HPDE6-E6E7 (cell line): ENCODE measurements at regions not wholly inside any gene's neighbourhood (a gene's known extent, or its start where the extent isn't known, plus 50 kb on each side); places are given as distances from the start of the nearest gene placed in this dataset.

Experiments used
- DNase-seq: peaks from one replicate; pipeline ENCODE4 v3.0.0; 2011; ENCODE audit warnings: missing footprints; ENCODE audit errors: extremely low spot score

DNA sequence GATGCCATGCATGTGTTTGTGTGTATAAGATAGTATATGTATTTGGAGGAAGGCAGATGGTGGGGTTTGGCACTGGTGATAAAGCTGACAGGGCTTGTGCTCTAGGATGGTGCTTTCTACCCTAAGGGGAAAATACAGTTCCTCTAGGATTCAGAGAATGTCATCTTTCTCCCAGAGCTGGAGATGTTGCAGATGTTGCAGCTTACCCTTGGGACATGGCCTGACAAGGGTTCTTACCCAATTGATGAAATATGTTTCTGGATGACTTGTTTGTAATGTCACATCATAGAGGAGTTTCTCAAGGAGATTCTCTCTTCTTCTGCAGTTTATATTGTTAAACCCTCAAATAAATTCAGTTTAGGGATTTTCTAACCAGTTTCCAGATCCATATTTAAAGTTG, 52.5 kb upstream of the PITX2 start:
- DNase-seq: no peak

- no peak for DNase-seq
Measured at GRCh38 chr4:110676241-110676640, 53.4 kb upstream of the PITX2 start.

GRCh38 chr4:110678517-110679227, 55.8 kb upstream of the PITX2 start:
- no peak for DNase-seq

GRCh38 chr4:110680265-110680664, 57.4 kb upstream of the PITX2 start:
- DNase-seq: no peak

DNA sequence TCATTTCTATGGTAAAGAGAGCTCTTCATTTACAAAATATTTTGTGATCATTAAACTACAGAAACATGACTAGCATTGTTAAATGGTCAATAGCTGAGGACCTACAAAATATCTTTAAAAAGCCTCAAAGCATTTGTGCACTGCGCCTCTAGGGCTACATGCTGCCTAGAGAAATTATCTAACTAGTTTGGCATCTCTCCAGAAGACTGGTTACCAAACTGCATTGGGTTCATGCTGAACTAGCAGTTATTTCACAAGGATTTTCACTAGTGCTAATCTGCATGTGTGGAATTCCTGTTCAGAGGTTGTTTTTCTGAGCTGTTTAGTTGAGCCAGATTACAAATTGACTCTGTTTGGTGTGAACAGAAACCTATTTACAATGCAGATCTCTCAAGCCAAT, 58.5 kb upstream of the PITX2 start:
- no peak for DNase-seq

- no peak for DNase-seq
Measured at GRCh38 chr4:110682311-110682710, 59.4 kb upstream of the PITX2 start.

DNA sequence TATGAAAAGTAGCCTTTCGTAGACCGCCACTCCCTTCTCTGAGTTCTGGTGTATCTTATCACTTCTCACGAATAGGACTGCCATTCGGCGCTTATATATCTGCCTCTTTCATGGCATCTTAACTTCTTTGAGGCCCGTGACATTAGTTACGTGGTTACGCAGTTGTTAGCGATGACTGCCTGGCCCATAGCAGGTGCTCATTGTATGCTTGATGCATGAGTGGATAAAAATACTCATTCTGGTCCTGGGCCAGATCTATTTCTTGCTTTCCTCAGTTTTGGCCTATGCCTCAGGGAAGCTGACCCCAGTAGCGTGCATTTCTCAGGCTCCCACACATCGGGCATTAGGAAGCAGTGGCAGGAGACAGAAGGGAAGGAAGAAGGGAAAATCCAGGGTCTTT, 60.7 kb upstream of the PITX2 start:
- DNase-seq: no peak

DNA sequence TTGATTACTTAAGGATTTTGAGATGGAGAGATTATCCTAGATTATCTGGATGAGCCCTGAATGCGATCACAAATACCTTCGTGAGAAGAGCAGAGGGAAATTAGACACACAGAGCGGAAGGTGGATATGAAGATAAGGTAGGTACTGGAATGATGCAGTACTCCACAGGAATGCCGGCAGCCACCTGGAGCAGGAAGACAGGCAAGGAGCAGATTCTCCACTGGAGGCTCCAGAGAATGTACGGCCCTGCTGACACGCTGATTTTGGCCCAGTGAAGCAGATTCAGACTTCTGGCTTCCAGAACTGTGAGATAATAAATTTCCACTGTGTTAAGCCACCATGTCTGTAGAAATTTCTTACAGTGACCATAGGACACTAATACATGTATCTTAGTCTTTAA, 79.4 kb upstream of the PITX2 start:
- no peak for DNase-seq

DNA sequence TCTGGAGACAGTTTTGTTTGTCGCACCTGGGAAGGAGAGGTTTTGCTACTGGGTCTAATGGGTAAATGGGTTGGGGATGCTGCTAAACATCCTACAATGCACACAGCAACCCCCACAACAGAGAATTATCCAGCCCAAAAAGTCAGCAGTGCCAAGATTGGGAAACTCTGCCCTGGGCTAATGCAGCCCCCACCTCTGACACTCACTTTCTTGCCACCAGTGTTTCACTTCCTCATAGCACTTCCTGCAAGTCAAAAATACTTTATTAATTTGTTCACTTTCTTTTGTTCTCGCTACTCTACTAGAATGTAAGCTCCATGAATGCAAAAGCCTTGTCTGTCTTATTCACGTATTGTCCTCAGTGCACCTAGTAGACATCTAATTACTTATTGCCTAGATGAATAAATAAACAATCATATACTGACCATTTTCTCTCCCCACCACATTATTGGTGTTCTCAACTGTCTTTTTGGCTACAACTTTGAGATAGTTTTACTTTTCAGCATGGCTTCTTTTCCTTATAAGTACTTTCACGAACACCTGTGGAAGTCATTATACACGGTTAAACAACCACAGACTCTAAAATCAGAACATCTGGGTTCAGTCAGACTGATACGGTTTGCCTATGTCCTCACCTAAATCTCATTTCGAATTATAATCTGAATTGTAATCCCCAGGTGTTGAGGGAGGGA, 82.0 kb upstream of the PITX2 start:
- no peak for DNase-seq

GRCh38 chr4:110705440-110705782, 82.5 kb upstream of the PITX2 start:
- DNase-seq: no peak

- no peak for DNase-seq
Measured at GRCh38 chr4:110710070-110710469, 87.2 kb upstream of the PITX2 start.

DNA sequence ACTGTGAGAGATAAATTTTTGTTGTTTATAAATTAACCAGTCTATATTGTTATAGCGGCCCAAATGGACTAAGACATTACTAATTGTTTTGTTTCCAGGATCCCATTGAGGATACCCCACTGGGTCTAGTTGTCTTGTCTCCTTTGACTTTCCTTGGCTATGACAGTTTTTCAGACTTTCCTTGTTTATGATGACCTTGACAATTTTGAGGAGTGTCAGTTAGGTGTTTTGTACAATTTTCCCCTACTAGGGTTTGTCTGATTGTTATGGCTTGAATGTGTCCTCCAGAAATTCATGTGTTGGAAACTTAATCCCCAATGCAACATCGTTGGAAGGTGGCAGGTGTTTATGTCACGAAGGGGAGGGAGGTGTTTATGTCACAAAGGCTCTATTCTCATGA, 89.6 kb upstream of the PITX2 start:
- DNase-seq: no peak

- DNase-seq: no peak
Measured at GRCh38 chr4:110730318-110730717, 107.4 kb upstream of the PITX2 start.

- no peak for DNase-seq
Measured at GRCh38 chr4:110733901-110734300, 111.0 kb upstream of the PITX2 start.

DNA sequence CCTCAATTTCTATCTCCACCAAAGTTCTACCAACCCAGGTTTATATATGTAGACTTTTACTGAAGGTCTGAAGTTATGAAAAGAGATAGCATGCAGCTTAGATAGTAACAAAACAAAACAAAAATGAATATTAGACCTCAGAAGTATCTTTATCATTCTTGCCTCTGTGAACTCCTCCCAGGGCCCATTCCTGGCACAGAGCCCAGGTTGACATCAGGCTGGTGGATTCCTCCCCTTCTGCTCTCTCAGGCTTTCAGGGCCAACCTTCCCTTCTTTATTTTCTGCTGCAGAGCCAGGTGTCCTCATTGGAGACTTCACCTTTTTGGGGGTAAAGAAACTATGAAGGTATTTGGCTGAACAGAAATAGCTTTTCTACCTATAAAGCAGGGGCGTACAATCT, 112.8 kb upstream of the PITX2 start:
- no peak for DNase-seq

- DNase-seq: no peak
Measured at GRCh38 chr4:110737931-110738330, 115.1 kb upstream of the PITX2 start.

- DNase-seq: no peak
Measured at GRCh38 chr4:110742143-110742542, 119.3 kb upstream of the PITX2 start.

GRCh38 chr4:110748071-110748470, 125.2 kb upstream of the PITX2 start:
- no peak for DNase-seq

DNA sequence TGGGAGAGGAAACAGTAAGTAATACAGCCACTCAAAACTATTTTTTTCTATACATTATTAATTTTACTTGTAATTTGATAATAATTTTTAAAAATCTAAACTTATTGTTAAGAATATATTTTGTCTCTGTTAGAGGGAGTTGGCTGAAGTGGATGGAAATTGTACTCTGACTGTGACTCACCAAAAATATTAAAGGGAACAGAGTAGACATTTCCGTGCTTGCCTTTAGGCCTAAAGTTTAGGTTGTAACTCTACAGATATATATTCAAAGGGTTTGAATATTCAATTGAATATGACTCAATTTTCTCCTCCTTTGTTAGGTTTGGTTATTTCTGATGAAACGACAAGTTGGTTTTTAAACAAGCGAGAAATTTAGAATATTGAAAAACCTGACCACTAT, 128.3 kb upstream of the PITX2 start:
- DNase-seq: no peak

DNA sequence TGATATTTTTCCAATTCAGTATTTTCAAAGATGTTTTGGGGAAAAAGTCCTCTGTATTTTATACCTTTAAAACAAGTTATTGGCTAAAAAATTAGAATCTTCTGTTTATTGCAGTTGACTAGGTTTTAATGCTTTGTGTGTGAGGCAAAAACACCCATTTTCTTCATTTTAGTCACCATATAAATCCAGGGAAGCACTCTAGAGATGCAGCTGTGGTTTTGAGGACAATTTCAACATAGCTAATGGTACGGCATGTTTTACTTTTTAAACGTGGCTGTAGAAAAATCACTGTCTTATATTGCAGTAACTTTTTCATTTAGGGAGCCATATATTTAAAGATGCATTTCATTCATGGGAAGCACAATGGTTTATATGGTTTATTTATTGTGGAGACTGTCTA, 129.1 kb upstream of the PITX2 start:
- DNase-seq: no peak

- no peak for DNase-seq
Measured at GRCh38 chr4:110753466-110753865, 130.6 kb upstream of the PITX2 start.

- DNase-seq: no peak
Measured at GRCh38 chr4:110754716-110755115, 131.8 kb upstream of the PITX2 start.

DNA sequence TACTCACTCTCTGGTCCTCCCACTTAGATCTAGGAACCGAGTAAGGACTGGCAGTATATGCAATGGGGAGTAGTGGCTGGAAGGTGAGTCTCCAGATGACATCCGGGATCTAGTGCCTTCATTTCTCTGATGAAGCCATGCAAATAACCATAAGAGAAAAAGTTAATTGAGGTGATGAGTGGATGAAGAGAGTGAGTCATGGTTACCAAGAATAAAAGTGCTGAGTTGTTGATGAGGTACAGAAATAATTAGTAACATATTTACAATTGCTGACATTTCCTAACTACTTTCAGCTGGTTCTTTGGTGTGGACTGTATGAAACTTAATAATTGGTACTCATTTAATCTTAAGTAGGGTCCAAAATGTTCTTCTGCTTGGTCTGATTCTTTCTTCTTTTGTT, 146.7 kb upstream of the PITX2 start:
- DNase-seq: no peak

GRCh38 chr4:110770353-110770752, 147.5 kb upstream of the PITX2 start:
- no peak for DNase-seq
